ENCODE measurements at regions not wholly inside any gene's neighbourhood (a gene's known extent, or its start where the extent isn't known, plus 50 kb on each side); places are given as distances from the start of the nearest gene placed in this dataset.
A peak's percentile ranks its signal among the peaks of the same experiment; 100 is the strongest.

DNA sequence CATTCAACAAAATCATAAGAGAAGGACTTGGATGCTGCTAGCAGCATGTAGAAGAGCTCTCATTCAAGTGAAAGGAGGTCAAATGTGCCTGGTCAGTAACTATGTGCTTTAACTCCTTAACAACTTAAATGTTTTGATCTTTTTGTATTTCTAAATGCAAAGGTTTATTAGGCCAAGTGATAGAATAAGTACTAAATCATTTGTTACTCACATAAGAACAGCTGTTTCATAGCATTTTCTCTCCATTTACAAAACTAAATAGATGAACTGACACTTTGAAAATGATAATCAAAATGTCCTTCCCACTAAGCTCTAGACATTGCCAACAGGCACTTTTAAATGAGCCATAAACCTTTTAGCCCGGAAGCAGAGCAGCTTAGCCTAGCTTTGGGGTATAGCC, 254.3 kb upstream of the PRMT6 start:
- TF ChIP-seq, protein P1, sequence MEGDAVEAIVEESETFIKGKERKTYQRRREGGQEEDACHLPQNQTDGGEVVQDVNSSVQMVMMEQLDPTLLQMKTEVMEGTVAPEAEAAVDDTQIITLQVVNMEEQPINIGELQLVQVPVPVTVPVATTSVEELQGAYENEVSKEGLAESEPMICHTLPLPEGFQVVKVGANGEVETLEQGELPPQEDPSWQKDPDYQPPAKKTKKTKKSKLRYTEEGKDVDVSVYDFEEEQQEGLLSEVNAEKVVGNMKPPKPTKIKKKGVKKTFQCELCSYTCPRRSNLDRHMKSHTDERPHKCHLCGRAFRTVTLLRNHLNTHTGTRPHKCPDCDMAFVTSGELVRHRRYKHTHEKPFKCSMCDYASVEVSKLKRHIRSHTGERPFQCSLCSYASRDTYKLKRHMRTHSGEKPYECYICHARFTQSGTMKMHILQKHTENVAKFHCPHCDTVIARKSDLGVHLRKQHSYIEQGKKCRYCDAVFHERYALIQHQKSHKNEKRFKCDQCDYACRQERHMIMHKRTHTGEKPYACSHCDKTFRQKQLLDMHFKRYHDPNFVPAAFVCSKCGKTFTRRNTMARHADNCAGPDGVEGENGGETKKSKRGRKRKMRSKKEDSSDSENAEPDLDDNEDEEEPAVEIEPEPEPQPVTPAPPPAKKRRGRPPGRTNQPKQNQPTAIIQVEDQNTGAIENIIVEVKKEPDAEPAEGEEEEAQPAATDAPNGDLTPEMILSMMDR (conservative IDR thresholded peaks at IDR 0.05; ENCODE audit: low read depth, low read length) = no peak
- DNase-seq (ENCODE audit: low read depth) = no peak
- H3K4me3 ChIP-seq (ENCODE audit: low read depth, low read length) = no peak overlapping the region

DNA sequence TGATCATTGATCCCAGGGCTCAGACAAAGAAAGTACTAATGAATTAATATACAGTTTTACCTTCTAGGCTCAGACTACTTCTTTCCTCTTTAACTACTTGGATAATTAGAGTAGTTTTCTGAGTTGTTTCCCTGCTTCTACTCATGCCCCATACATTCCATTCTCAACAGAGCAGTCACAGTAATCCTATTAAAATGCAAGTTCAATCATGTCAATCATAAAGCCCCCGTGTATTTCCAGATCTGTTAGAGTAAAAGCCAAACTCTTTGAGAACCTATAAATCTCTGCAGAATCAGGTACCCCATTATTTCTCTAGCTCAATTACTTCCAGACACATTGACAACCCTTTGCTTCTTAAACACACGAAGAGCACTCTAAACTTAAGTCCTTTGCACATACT, 242.1 kb upstream of the PRMT6 start:
- TF ChIP-seq, protein P1 (conservative IDR thresholded peaks at IDR 0.05; ENCODE audit: low read depth, low read length) = no peak
- no peak overlapping the region for H3K4me3 ChIP-seq (ENCODE audit: low read depth, low read length)
- DNase-seq (ENCODE audit: low read depth) = no peak

DNA sequence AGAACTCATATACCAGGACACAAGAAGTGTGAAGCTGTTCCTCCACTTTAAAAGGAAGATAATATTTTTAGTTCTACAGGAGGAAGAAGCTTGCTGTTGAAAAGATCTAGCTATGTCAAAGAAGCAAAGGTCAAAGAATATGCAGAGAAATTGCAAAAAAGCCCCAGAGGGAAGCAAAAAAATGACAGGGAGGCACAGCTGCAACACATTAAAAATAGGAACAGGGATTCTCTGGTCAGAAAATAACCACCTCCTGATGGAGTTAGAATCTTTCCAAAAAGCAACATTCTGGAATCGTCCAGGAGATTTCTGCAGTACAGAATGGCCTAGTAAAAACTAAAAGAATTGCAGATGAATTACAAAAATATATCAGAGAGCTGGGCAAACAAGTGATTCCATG, 238.9 kb upstream of the PRMT6 start:
- no peak overlapping the region for H3K4me3 ChIP-seq (ENCODE audit: low read depth, low read length)
- TF ChIP-seq, protein P1 (conservative IDR thresholded peaks at IDR 0.05; ENCODE audit: low read depth, low read length) = no peak
- no peak for DNase-seq (ENCODE audit: low read depth)

DNA sequence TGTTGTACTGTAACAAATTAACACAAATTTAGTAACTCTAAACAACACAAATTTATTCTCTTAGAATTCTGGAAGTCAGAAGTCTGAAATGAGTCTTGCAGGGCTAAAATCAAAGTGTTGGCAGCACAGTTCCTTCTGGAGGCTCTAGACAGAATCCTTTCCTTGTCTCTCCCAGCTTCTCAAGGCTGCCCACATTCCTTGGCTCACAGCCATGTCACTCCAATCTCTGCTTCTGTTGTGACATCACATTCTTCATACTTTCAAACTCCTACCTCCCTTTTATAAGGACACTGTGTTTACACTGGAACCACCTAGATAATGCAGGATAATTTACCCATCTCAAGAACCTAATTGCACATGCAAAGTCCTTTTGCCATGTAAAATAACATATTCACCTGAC, 225.0 kb upstream of the PRMT6 start:
- TF ChIP-seq, protein P1 (conservative IDR thresholded peaks at IDR 0.05; ENCODE audit: low read depth, low read length) = no peak
- peak; percentile 1 for DNase-seq (ENCODE audit: low read depth)
- no peak overlapping the region for H3K4me3 ChIP-seq (ENCODE audit: low read depth, low read length)

DNA sequence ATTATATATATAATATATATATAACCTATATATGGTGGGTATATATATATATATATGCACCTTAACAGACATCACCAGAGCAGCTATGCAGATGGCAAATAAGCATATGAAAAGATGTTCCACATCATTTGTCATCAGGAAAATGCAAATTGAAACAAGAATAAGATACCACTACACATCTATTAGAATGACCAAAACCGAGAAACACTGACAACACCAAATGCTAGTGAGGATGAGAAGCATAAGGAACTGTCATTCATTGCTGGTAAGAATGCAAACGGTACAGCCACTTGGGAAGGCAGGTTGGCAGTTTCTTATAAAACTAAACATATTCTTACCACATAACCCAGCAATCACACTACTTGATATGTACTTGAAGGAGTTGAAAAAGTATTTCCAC, 219.8 kb upstream of the PRMT6 start:
- DNase-seq (ENCODE audit: low read depth) = no peak
- no peak overlapping the region for H3K4me3 ChIP-seq (ENCODE audit: low read depth, low read length)
- TF ChIP-seq, protein P1 (conservative IDR thresholded peaks at IDR 0.05; ENCODE audit: low read depth, low read length) = no peak

DNA sequence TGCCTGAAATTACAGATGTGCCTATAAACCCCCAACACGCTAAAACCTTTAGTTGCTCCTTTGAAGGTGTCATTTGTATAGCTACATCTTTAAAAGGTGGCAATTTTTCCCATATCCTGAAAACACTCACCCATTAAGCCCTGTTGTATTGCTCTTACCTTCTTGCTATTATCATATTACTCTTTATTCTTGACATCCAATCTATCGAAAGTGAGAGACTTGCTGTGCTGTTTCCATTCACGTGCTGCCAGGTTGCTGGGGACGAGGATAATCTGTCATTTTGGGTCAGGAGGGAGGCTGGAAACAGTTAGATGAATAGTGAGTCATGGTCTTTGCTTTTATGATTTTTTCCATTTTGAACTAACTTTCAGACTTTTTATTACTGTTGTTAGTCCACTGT, 213.0 kb upstream of the PRMT6 start:
- no peak overlapping the region for H3K4me3 ChIP-seq (ENCODE audit: low read depth, low read length)
- DNase-seq (ENCODE audit: low read depth) = no peak
- TF ChIP-seq, protein P1 (conservative IDR thresholded peaks at IDR 0.05; ENCODE audit: low read depth, low read length) = no peak

DNA sequence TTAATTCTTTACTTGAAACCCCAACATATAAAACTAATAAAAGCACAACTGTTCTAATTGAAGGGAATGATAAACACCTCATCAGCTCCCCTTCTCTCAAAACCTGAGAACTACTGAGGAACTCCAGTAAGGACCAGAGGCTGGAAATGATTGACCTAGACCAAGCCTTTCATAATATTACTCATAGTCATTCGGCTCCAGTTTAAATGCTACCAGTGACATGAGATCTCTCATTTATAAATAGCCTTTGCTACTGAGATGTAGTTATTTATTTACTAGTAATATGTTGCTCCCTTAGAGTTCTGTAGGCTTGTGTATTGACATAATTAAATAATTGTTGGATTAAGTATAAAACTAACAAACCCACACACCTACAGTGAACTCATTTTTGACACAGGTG, 209.8 kb upstream of the PRMT6 start:
- TF ChIP-seq, protein P1 (conservative IDR thresholded peaks at IDR 0.05; ENCODE audit: low read depth, low read length) = no peak
- DNase-seq (ENCODE audit: low read depth) = no peak
- H3K4me3 ChIP-seq (ENCODE audit: low read depth, low read length) = no peak overlapping the region

Measured in choroid plexus epithelial cell (primary cell).